Jurkat, Clone E6-1 (cell line): ENCODE measurements at regions not wholly inside any gene's neighbourhood (a gene's known extent, or its start where the extent isn't known, plus 50 kb on each side); places are given as distances from the start of the nearest gene placed in this dataset.

Source experiments
- DNase-seq: peaks from one replicate; pipeline ENCODE4 v3.0.0-alpha.2; 2011; ENCODE audit warnings: low read depth, low spot score
- H3K4me3 ChIP-seq: 2 replicates; pipeline ENCODE4 v1.5.1; 2011; ENCODE audit warnings: mild to moderate bottlenecking, low read length, control low read depth, moderate library complexity

DNA sequence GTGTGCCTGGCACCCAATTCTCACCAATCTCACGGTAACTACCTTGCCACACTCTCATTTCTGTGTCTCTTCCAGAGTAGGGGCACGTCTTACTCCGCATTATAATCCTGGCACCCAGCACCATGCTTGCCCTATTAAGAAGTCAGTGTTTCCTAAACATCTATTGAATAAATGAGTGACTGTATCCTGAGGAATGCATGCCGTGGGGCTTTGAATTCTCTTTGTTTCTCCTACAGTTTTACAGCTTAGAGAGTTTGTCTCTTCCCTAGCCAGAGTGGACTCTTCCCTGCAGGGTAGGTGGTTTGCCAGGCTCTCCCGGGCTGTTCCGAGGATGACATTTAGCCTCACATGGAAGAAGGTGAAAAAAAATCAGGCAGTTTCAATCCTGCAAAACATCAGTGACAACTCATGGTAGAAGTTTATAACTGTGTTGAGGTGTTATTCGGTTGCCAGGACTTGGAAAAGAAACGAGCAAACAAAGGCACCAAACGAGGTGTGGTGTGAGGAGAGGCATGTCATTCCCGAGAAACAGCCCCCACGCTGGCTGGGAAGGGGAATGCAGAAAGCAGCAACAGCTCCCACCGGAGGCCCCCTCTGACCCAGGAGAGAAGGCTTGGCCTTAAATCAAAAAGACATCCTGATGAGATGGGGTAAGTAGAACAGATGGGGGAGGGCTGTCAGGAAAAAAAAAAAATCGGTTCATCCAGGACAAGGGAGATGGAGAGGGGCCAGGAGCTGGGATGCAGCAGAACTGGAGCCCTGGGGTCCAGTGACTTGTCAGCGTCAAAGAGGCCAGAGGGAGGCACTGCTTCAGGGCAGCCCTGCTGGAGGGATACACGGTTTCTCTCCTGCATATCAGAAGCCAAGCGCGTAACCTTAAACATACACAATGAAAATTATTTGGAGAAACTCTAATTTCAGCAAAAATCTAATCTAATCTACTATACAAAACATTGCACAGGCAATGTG is 168.4 kb upstream of the ARRDC4 start:
- H3K4me3 ChIP-seq = no peak overlapping the region
- DNase-seq = no peak

DNA sequence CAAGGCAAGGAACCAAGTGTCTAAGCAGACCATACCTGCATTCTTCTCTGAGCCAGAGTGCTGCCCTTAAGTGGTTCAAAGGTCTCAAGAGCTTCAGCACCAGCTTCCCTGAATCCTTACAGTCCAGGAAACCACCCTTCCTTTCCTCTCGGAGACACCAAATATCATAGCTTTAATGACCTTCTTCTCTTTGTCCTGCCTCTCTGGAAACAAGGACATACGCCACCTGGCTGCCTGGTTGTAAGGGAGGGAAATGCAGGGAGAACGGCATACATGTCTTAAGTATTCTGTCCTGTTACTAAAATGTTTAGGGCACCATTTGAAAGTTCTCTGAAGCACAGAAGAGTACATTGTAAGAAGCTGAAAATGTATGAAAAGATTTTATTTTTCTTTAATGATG is 155.6 kb upstream of the ARRDC4 start:
- no peak for DNase-seq
- H3K4me3 ChIP-seq = no peak overlapping the region

DNA sequence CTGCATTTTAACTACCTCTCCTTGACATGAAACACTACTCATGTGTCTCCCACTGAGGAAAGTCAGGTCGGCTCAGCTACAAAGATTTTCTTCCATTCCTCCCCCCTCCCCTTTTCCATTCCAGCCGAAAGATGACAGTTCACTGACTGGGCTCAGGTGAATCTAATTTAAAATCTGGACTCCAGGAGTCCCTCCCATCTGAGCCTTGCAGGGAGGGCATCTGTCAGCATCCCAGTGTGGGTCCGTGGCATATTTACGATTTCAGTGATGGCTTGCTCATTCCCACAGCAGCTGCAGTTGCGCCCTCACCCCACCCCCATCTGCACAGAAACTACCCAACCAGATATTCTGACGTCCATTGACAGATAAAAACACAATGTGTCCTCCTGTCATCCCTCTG is 153.7 kb upstream of the ARRDC4 start:
- no peak for DNase-seq
- H3K4me3 ChIP-seq = no peak overlapping the region

DNA sequence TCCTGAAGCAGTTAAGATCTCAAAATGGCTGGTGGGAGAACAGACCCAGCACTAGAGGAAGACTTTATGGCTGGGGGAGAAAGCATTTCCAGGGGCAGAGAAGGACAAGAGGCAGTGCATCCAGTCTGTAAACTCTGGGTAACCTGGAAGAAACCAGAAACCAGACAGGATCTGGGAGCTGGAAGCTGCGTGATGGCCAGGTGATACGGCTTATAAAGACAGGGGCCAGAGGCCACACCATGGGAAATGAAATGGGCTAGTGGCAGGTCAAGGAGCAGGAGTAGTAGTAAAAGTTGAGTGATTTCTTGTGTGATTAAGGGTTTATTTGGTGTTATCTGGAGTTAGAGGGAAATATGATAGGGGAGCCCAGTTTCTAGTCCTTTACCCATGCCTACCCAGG is 144.7 kb upstream of the ARRDC4 start:
- DNase-seq = no peak
- no peak overlapping the region for H3K4me3 ChIP-seq

DNA sequence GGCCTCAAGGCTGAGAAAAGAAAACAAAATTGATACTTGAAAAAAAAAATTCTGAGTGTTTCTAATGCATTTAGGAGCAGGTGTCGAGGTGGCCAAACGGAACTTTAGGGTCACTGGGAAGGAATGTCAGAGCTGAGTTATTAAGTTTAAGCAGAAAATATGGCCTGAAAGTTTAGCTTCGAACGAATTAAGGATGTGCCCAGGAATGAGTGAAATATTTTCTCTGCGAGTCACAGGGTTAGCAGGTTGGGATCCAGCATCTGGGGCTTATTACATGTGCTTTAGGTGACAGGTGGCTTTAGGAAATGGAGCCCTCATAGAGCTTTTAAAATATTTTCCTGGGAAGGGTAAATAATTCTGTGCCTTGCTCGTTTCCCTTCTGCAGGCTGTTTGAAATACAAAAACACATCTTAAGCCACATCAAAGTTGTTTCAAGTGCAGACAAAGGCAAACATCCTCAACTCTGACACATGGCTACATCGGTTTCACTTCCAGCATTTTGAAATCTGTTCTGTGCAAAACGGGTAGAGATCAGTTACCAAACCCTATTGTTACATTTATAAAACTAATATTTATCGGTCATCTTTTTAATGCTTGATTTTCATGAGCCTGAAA is 143.1 kb upstream of the ARRDC4 start:
- H3K4me3 ChIP-seq = no peak overlapping the region
- DNase-seq = peak; percentile 44

DNA sequence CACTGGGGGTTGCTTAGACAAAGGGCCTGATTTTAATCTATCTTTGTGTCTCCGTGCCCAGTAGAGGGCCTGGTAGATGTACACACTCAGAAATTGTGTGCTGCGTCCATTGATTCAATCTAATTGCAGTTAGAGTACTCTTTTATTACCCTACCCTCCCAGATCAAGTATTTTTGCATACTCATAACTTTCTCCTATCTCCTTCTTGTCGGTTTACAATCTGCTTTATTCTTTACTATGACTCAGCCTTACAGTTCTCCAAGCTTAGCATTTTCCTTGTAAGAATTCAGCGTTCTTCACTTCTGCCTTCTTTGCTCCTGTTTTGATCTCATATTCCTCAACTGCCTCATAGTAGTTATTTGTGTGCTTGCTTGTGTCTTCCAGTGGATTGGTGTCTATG is 124.5 kb upstream of the ARRDC4 start:
- no peak overlapping the region for H3K4me3 ChIP-seq
- DNase-seq = no peak

DNA sequence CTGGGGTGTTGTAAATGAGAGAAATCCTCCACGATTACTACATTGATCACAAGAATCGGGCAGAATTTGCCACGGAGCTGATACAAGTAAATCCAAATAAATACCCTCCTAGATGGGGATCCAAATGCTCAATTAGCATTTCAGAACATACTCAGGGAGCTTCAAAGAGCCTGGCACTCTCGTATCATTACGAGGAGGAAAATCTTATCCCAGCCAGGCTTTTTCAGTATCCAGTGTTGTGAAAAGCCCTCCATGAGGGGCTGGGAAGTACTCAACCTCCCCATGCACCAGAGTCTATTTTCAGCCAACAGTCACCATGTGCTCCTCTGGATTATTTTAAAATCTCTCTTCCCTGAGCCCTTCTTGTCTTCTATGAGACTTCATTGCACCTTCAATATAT is 122.6 kb upstream of the ARRDC4 start:
- no peak overlapping the region for H3K4me3 ChIP-seq
- no peak for DNase-seq

DNA sequence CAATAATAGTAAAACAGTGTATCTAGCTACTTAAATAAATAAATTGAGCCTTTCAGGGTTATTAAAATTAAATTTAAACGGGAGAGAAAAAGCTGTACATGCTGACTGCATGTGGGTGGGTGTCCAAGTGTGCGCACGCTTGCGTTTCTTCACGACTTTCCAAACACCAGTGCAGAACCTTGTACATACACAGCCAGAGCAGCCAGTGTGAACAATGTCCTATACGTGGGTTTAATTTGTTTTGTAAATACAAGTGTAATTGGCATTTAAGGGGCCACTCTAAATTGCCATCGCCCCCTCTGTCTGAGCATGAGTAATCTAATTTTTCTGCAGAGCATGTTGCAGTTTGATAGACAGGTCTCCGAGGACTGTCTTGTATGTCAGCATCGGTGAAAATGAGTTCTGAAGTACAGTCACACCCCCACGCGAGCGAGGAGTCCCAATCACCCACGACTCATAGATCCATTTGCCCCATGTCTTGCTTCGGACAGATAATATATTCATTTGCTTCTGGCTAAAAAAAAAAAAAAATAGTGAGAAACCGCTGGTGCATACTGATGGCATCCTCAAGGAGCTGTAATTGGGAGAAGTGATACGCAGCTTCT is 121.8 kb upstream of the ARRDC4 start:
- no peak for DNase-seq
- no peak overlapping the region for H3K4me3 ChIP-seq

DNA sequence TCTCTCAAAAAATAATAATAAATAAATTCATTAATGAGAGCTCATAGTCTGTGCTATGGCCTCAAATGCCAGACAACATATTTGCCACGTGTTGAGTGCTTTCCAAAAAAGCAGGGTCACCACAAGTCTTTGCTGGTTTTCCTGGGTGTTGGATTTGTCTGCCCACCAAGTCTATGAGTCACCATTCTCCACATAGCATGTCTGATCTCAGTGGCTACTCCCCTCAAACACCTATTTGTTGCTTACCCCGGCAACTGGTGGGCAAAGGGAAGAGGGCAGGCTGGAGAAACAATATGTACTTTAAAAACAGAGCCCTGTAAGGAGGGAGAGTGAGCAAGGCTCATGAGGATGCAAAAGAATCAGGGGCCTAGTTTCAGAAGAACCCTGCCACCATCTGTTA is 120.0 kb upstream of the ARRDC4 start:
- no peak overlapping the region for H3K4me3 ChIP-seq
- no peak for DNase-seq

DNA sequence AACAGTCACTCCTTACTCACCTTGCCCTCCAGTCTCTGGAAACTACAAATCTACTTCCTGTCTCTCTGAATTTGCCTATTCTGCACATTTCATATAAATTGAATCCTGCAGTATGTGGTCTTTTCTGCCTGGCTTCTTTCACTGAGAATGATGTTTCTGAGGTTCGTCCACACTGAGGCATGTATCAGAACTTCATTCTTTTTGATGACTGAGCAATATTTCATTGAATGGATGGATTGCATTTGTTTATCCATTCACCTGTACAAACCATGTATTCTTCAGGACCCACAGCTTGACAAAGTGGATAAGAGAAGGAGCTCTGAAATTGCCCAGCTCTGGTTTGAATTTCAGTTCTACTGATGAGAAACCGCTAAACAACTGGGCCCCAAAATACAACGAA is 118.9 kb upstream of the ARRDC4 start:
- DNase-seq = no peak
- H3K4me3 ChIP-seq = no peak overlapping the region

DNA sequence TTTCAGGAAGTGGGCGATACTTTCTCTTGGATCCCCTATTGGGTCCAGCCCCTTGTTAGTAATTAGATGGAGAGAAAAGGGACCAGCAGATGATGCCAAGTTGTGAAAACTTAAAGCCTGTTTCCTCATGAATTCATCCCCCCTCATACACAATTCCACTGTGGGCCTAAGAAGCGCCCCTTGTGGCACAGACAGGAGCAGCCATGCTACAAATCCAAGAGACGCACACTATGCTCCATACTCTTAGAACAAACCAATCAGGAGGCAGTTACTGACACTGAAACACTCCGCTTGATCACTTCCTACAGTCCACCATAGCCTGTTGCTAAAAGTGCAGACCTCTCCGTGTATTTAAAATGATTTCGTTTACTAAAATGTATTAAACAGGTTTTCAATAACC is 111.3 kb upstream of the ARRDC4 start:
- no peak overlapping the region for H3K4me3 ChIP-seq
- peak; percentile 1 for DNase-seq

DNA sequence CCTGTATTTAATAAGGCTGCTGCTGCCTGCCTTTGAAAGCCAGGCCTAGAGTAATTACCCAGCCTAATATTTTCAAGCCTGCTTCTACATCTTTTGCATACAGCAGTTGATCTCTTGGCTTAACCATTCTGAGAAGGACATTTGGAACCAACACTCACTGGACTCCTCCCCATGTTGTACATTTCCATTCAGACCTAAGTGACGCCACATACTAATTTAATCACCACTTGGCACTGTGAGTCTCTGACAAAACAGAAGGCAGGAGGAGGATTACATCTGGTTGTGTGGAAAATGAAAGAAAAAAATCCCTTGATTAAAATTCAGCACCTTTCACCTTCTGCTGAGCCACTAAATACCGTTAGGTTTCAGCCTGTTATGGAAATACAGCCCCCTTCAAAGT is 102.2 kb upstream of the ARRDC4 start:
- H3K4me3 ChIP-seq = no peak overlapping the region
- DNase-seq = no peak

DNA sequence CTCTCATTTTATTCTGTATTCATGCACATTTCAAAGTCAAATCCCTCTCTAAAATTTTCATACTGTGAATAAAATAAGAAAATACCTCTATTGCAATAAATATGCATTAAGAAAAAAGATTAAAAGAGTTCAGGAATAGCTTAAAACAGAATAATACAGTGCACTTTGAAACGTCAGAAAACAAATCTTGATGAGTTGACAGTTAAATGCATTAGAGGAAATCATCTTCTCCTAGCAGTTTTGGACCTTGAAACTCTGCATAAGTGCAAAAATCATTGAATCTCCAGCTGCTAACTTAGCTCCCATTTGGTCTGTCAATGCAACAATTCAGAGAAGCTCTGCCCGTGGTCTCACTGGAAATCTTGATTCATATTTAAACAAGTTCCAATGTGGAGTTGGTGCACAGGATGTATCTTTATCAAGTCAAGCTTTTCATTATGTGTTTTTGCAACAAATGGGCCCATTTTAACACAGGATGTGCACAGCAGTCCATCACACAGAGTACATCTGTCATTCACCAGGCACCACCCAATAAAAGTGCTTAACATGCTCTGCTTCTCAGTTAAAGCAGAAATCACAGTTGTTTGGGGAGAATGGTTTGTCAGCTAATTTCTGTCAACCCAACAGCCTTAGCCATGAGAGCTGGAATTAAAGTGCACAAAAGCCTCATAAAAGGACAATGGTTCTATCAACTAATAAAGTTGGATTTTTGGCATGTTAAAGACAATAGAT is 98.8 kb upstream of the ARRDC4 start:
- DNase-seq = no peak
- no peak overlapping the region for H3K4me3 ChIP-seq

DNA sequence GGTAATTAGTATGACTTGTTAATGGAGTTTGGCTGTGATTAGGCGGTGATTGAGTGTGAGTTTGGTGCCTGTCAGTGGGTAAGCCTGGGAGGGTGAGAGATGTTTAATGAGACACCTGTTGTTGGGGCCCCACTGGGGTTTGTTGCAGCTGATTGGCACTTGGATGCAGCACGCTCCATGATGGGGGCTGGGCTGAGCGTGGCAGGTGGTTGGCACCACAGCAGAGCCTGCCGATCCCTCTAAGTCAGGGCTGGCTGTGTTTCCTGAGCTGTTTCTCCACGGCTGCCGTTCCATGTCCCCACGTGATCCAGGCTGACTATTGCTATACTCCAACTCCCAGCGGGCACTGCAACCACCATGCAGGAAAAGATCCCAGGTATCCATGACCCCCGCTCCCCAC is 93.5 kb upstream of the ARRDC4 start:
- no peak for DNase-seq
- H3K4me3 ChIP-seq = no peak overlapping the region

DNA sequence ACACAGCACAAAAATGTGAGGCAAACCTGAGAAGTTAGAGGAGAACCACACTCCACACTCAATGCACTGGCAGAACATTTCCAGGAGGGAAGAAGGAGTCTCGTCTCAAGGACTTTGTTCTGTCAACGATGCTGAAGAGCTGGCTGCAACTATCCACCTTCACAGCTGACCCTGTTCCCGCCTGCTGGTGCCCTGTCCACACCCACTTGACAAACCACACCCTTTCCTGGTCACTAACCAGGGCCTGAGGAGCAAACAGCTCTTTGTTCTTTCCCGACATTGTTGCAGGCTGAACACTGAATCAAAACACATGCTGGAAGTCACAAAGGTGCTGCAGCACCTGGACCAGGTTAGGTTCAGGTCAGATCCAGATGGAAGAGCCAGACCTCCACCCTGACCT is 92.6 kb upstream of the ARRDC4 start:
- DNase-seq = no peak
- H3K4me3 ChIP-seq = no peak overlapping the region

DNA sequence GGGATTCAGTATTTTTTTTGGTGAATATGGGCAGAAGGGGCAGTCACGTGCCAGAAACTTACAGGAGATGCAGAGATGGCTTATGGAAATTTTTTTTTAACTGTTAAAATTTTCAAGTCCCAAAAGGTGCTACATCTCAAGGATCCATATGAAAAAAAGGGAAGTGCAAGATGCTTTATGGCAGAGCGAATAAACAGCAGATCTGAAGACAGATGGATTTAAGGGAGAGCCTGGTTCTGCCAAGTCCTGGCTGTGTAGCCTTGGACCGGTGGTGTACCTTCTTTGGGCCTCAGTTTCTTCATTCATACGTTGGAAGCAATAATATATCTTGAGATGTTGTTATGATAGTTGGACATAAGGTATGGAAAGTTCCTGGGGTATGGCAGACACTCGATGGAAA is 91.5 kb upstream of the ARRDC4 start:
- DNase-seq = no peak
- H3K4me3 ChIP-seq = no peak overlapping the region

DNA sequence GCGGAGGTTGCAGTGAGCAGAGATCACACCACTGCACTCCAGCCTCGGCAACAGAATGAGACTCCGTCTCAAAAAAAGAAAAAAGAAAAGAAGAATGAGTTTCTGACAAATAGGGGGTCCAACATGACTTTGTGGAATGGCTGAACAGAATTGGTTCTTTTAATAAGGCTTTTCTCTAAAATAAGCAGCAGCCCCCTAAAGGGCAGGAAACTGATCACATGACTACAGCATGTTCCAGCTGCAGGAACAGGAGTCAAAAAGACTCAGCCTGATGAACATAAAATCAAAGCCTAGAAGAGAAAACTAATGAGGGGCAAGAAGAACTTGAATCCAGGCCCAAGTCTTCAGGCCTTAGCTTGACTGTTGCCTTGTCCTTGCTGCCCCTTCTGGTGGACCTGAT is 89.7 kb upstream of the ARRDC4 start:
- DNase-seq = no peak
- no peak overlapping the region for H3K4me3 ChIP-seq

DNA sequence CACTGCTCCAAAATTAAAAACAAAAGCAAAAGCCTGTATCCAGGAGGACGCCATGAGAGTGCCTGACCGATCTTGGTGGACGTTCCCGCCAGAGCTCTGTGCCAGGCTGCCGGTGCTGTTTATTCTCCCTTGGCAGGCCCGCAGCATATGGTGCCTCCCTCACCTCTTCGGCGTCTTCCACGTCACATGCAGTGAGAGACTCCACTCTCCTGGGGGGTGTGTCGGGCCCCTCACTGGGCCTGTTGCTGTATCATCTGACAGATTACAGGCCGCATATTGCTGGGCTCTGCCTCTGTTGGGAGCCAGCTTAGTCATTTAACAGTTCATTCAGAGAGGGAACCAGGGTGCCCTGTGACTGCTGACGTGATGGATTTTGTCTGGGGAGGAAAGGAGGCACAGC is 86.4 kb upstream of the ARRDC4 start:
- no peak for DNase-seq
- H3K4me3 ChIP-seq = no peak overlapping the region

DNA sequence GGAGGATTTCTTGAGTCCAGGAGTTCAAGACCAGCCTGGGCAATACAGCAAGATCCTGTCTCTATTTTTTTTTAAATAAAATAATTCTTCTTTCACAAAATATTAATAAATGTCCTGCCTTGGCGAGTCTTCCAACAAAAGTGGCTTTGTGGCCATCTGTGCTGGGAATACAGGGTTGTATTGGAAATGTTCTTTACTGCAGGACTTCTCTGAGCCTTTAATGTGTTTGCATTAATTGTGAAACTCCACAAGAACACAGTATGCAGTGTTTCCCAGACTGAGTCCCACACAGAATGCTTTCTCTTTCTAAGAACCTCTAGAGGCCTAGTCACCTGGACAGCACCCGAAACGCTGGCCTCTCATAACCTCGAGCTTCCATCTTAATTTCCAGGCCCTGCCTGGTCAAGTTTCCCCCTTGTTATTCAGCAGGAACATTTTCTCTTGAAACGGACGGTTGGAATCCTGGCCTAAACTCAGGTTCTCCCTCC is 85.4 kb upstream of the ARRDC4 start:
- DNase-seq = no peak

More for the DNA sequence above, 85.4 kb upstream of the ARRDC4 start:
- no peak overlapping the region for H3K4me3 ChIP-seq
